H1 (cell line): ENCODE measurements at regions not wholly inside any gene's neighbourhood (a gene's known extent, or its start where the extent isn't known, plus 50 kb on each side); places are given as distances from the start of the nearest gene placed in this dataset.

Experiments used
- CTCF ChIA-PET: fragments of 300-600 bp; sonication (Branson Sonifier 250); formaldehyde crosslinking; loops from one replicate; lab custom pipeline; 2021; ENCODE audit not compliant: partially characterized antibody; lab: Charles Lee
- POLR2A ChIA-PET: fragments of 300-600 bp; sonication (Branson Sonifier 250); formaldehyde crosslinking; loops from one replicate; lab custom pipeline; 2021; ENCODE audit warnings: inconsistent platforms; ENCODE audit not compliant: partially characterized antibody; lab: Charles Lee
- DNase-seq, 2 experiments: peaks; one replicate each; pipeline versions ENCODE4 v3.0.0 to v3.0.0-alpha.2; 2010 to 2022; ENCODE audit warnings: low spot score in 2 of 2, low read depth in 1 of 2, mixed read lengths in 1 of 2
- FAIRE-seq: peaks from 2 replicates; lab custom pipeline; 2011; peaks lifted over from hg19 to GRCh38; lab: Jason Lieb, UNC
- H2AFZ ChIP-seq: 2 replicates; pipeline ENCODE4 v1.8.1; 2012; ENCODE audit warnings: low read length, inconsistent platforms
- H2AK5ac ChIP-seq: 2 replicates; pipeline ENCODE4 v1.6.1; 2013; ENCODE audit warnings: low read depth, low read length
- H2BK120ac ChIP-seq: replicated peaks from 2 replicates; pipeline ENCODE3; 2013; ENCODE audit warnings: low read depth, low read length, inconsistent platforms
- H2BK12ac ChIP-seq: 2 replicates; pipeline ENCODE4 v1.6.1; 2013; ENCODE audit warnings: low read depth, low read length
- H2BK15ac ChIP-seq: 2 replicates; pipeline ENCODE4 v1.6.1; 2013; ENCODE audit warnings: low read length
- H2BK20ac ChIP-seq: 2 replicates; pipeline ENCODE4 v1.6.1; 2013; ENCODE audit warnings: low read length
- H2BK5ac ChIP-seq: 2 replicates; pipeline ENCODE4 v1.6.1; 2013; ENCODE audit warnings: low read depth, low read length
- H3K14ac ChIP-seq: 2 replicates; pipeline ENCODE4 v1.6.1; 2013; ENCODE audit warnings: inconsistent platforms; ENCODE audit not compliant: insufficient read length
- H3K18ac ChIP-seq: 2 replicates; pipeline ENCODE4 v1.6.1; 2013; ENCODE audit warnings: low read length; ENCODE audit errors: extremely low read depth
- H3K23ac ChIP-seq: 2 replicates; pipeline ENCODE4 v1.6.1; 2013; ENCODE audit warnings: inconsistent platforms; ENCODE audit not compliant: insufficient read length
- H3K23me2 ChIP-seq: 2 replicates; pipeline ENCODE4 v1.6.1; 2013; ENCODE audit warnings: low read depth, low read length
- H3K27ac ChIP-seq: 2 replicates; pipeline ENCODE4 v1.6.1; 2011; ENCODE audit warnings: low read depth, low read length, inconsistent platforms
- H3K27me3 ChIP-seq, 4 experiments: replicated peaks in 1 of 4; 1 replicate in 1 of 4; 2 replicates in 3 of 4; pipeline versions ENCODE4 v1.6.1 to v1.8.1; 2011 to 2013; ENCODE audit warnings: low read length in 3 of 4, mild to moderate bottlenecking in 3 of 4, inconsistent platforms in 2 of 4, mixed read lengths in 2 of 4, moderate library complexity in 1 of 4; ENCODE audit not compliant: control insufficient read depth in 3 of 4, insufficient read depth in 3 of 4; ENCODE audit errors: extremely low read depth in 1 of 4
- H3K36me3 ChIP-seq, 4 experiments: 2 replicates each; pipeline versions ENCODE4 v1.6.1 to v1.8.1; 2011 to 2013; ENCODE audit warnings: mild to moderate bottlenecking in 4 of 4, low read length in 3 of 4, moderate library complexity in 2 of 4, control low read depth in 1 of 4, inconsistent platforms in 1 of 4; ENCODE audit not compliant: insufficient read depth in 4 of 4, control insufficient read depth in 2 of 4
- H3K4ac ChIP-seq: replicated peaks from 2 replicates; pipeline ENCODE3; 2013; ENCODE audit warnings: low read length, low read depth, mixed read lengths, inconsistent platforms; ENCODE audit not compliant: insufficient read length
- H3K4me1 ChIP-seq, 4 experiments: replicated peaks in 1 of 4; 1 replicate in 1 of 4; 2 replicates in 3 of 4; pipeline versions ENCODE4 v1.6.1 to v1.8.1; 2011 to 2013; ENCODE audit warnings: low read length in 3 of 4, inconsistent platforms in 2 of 4, mixed read lengths in 1 of 4; ENCODE audit not compliant: insufficient read depth in 4 of 4, control insufficient read depth in 3 of 4
- H3K4me2 ChIP-seq, 2 experiments: 2 replicates each; pipeline versions ENCODE4 v1.6.1 to v1.8.1; 2011 to 2013; ENCODE audit warnings: low read depth in 2 of 2, low read length in 2 of 2, control low read depth in 1 of 2, inconsistent platforms in 1 of 2, mild to moderate bottlenecking in 1 of 2; ENCODE audit not compliant: insufficient read depth in 1 of 2
- H3K4me3 ChIP-seq, 4 experiments: fragments of 200-600, 300-600 bp in 1 of 4; sonication (generic), shearing (Covaris generic), sonication (Bioruptor Twin) in 1 of 4; 2 replicates each; pipeline versions ENCODE4 v1.5.1 to v1.8.1; 2011 to 2016; ENCODE audit warnings: low read length in 4 of 4, low read depth in 3 of 4, control low read depth in 2 of 4, inconsistent platforms in 2 of 4, mild to moderate bottlenecking in 2 of 4, mixed read lengths in 1 of 4, moderate library complexity in 1 of 4; ENCODE audit not compliant: insufficient read depth in 2 of 4; ENCODE audit errors: extremely low read depth in 1 of 4
- H3K56ac ChIP-seq: replicated peaks from 2 replicates; pipeline ENCODE3; 2013; ENCODE audit warnings: low read depth, mild to moderate bottlenecking, mixed read lengths, low read length, inconsistent platforms; ENCODE audit not compliant: insufficient read length
- H3K79me1 ChIP-seq: 2 replicates; pipeline ENCODE4 v1.6.1; 2013; ENCODE audit warnings: low read depth, low read length, control low read depth
- H3K79me2 ChIP-seq, 2 experiments: 2 replicates each; pipeline versions ENCODE4 v1.6.1 to v1.8.1; 2012 to 2013; ENCODE audit warnings: low read length in 2 of 2, mild to moderate bottlenecking in 2 of 2, inconsistent platforms in 1 of 2; ENCODE audit not compliant: insufficient read depth in 2 of 2, control insufficient read depth in 1 of 2
- H3K9ac ChIP-seq, 4 experiments: replicated peaks in 1 of 4; 1 replicate in 1 of 4; 2 replicates in 3 of 4; pipeline versions ENCODE4 v1.6.1 to v1.8.1; 2011 to 2013; ENCODE audit warnings: low read depth in 3 of 4, low read length in 3 of 4, control low read depth in 2 of 4, mild to moderate bottlenecking in 2 of 4, moderate library complexity in 2 of 4, inconsistent platforms in 1 of 4; ENCODE audit errors: extremely low read depth in 1 of 4
- H3K9me3 ChIP-seq, 2 experiments: 2 replicates each; pipeline versions ENCODE4 v1.6.1 to v1.8.1; 2012 to 2013; ENCODE audit warnings: mild to moderate bottlenecking in 2 of 2, moderate library complexity in 2 of 2, control low read depth in 1 of 2, inconsistent platforms in 1 of 2, low read depth in 1 of 2, low read length in 1 of 2, mixed read lengths in 1 of 2; ENCODE audit not compliant: insufficient read depth in 2 of 2
- H4K20me1 ChIP-seq, 2 experiments: replicated peaks in 1 of 2; 2 replicates each; pipeline versions ENCODE3 to v1.8.1; 2011 to 2013; ENCODE audit warnings: inconsistent platforms in 2 of 2, low read length in 2 of 2, mild to moderate bottlenecking in 1 of 2; ENCODE audit not compliant: insufficient read depth in 2 of 2, control insufficient read depth in 1 of 2
- H4K5ac ChIP-seq: 2 replicates; pipeline ENCODE4 v1.6.1; 2013; ENCODE audit warnings: low read length, low read depth, mixed read lengths, inconsistent platforms; ENCODE audit not compliant: insufficient read length
- H4K8ac ChIP-seq: 2 replicates; pipeline ENCODE4 v1.8.0; 2013; ENCODE audit warnings: mild to moderate bottlenecking, moderate library complexity, low read length, inconsistent platforms; ENCODE audit not compliant: insufficient read depth; ENCODE audit errors: extremely low read depth
- H4K91ac ChIP-seq: replicated peaks from 2 replicates; pipeline ENCODE3; 2013; ENCODE audit warnings: low read length, mixed read lengths, inconsistent platforms; ENCODE audit not compliant: insufficient read length
- ASH2L ChIP-seq: fragments of 200-600, 300-600 bp; sonication (generic); IDR thresholded peaks from one replicate; pipeline ENCODE4 v1.7.1; 2017; ENCODE audit warnings: low read length
- CBX5 ChIP-seq: fragments of 300-800, 300-1000 bp; sonication (generic); IDR thresholded peaks from 2 replicates; pipeline ENCODE4 v1.7.1; 2016; ENCODE audit warnings: antibody characterized with exemption, low read length, low read depth
- CEBPB ChIP-seq: IDR thresholded peaks from 2 replicates; pipeline ENCODE4 v1.6.1; 2012; ENCODE audit warnings: low read depth, low read length
- CREB1 ChIP-seq: IDR thresholded peaks from 2 replicates; pipeline ENCODE4 v1.6.1; 2012; ENCODE audit warnings: inconsistent platforms
- GTF2F1 ChIP-seq: IDR thresholded peaks from 2 replicates; pipeline ENCODE4 v1.6.1; 2012; ENCODE audit warnings: low read depth, low read length, improper control_type of control experiment, borderline replicate concordance
- JUN ChIP-seq: IDR thresholded peaks from 2 replicates; pipeline ENCODE4 v1.6.1; 2011; ENCODE audit warnings: low read depth, mild to moderate bottlenecking, improper control_type of control experiment, low read length
- PHF8 ChIP-seq: fragments of 200-600 bp; sonication (generic); conservative IDR thresholded peaks from 2 replicates; pipeline ENCODE4 v1.7.1; 2012; ENCODE audit warnings: low read depth, mild to moderate bottlenecking, inconsistent platforms, low read length, moderate library complexity
- POLR2A ChIP-seq, 2 experiments: IDR thresholded peaks; 1 replicate in 1 of 2; 2 replicates in 1 of 2; pipeline ENCODE4 v1.6.1; 2011; ENCODE audit warnings: low read depth in 2 of 2, low read length in 2 of 2, mild to moderate bottlenecking in 2 of 2; ENCODE audit errors: control extremely low read depth in 1 of 2
- RFX5 ChIP-seq: IDR thresholded peaks from 2 replicates; pipeline ENCODE4 v1.6.1; 2011; ENCODE audit warnings: low read depth, low read length, improper control_type of control experiment, borderline replicate concordance
- SRF ChIP-seq: IDR thresholded peaks from 2 replicates; pipeline ENCODE4 v1.6.1; 2011; ENCODE audit warnings: mild to moderate bottlenecking, low read depth, low read length, moderate library complexity
- WGBS, 2 experiments: shearing (Covaris generic) in 1 of 2; methylation state at CpG; one replicate each; pipeline versions ENCODE4 v1.1.6 to v1.1.7; 2013 to 2015; ENCODE audit warnings: low lambda C conversion rate in 2 of 2, mixed read lengths in 2 of 2, inconsistent platforms in 1 of 2, low coverage in 1 of 2, missing lambda C conversion rate in 1 of 2; ENCODE audit not compliant: insufficient replicate concordance in 2 of 2, insufficient coverage in 1 of 2, insufficient read length in 1 of 2; ENCODE audit errors: extremely low coverage in 1 of 2, missing lambda C conversion rate in 1 of 2; 5-methylcytosine and 5-hydroxymethylcytosine counted together
- TF ChIP-seq, protein P1 (sequence below): IDR thresholded peaks from 2 replicates; pipeline ENCODE4 v1.6.1; 2011; ENCODE audit warnings: low read length, improper control_type of control experiment
- TF ChIP-seq, protein P2 (sequence below): IDR thresholded peaks from 2 replicates; pipeline ENCODE4 v1.6.1; 2012; ENCODE audit warnings: inconsistent platforms

DNA sequence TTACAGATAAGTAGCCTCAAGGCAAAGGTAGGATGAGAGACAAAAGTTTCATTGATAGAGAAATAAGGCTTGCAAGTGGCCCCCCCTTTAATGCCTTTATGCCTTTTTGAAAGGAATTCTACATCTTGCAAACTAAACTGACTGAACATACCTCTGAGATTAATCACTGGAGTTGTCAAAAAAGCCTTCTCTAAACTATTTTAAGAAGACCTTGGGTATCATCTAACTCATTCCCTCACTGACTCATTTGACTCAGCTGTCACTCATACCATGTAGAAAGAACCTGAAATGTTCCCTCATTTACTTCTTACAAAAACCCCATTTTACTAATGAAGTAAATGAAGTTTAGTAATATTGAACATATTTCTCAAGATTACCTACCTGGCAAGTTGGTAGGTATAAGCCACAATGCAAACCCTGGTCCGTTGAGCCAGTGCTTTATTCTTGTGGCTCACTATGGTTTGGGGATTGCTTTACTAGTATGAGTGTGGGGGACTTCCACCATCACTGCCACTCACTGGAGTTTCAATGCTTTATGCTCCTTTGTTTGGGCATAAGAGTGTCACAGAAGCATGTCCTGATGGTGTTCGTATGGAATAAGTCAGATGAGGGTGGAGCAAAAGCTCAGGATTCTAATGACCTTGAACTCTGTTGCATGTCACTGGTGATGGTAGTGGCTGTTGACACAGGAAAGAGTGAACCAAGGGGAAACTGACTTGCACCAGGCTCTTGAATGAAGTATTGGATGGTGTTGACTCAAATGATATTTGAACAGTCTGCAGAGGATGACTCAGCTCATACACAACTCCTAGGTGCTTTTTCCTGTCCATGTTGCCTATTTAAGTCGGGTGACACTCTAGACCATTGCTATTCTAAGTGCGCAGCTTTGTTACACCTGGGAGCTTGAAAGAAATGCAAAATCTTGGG, 305.5 kb upstream of the EMCN start:
- Histone ChIP-seq H4K5ac (no peak overlapping the region), H2BK12ac (no peak overlapping the region), H2AFZ (no peak overlapping the region), H3K27ac (no peak overlapping the region), H4K8ac (no peak overlapping the region), H3K36me3 (no peaks in the 10 kb centered on the region), H3K56ac (no peak overlapping the region), H3K79me1 (no peaks in the 10 kb centered on the region), H2BK20ac (no peak overlapping the region), H3K4me1 (peaks cover 0 to 4% (median 0%) of the 10 kb centered on the region in 4 experiments; a peak in 2 of 7 replicates), H3K4ac (no peak overlapping the region), H3K18ac (no peak overlapping the region), H3K9ac (no peak overlapping the region), H3K4me3 (no peak overlapping the region), H3K27me3 (no peaks in the 10 kb centered on the region), H3K23ac (no peak overlapping the region), H3K9me3 (no peaks in the 10 kb centered on the region), H4K91ac (no peak overlapping the region), H3K4me2 (no peak overlapping the region), H2BK5ac (no peak overlapping the region), H3K79me2 (no peaks in the 10 kb centered on the region), H3K23me2 (no peaks in the 10 kb centered on the region), H2BK120ac (no peak overlapping the region), H3K14ac (no peak overlapping the region), H2AK5ac (no peak overlapping the region), H2BK15ac (no peak overlapping the region), H4K20me1 (no peaks in the 10 kb centered on the region)
- ChIA-PET CTCF (interaction anchor here (1.6 kb wide), 1 partner anchor 17 kb away, joined by 6 read pairs; no protein-coding TSS in a partner anchor), POLR2A (no interaction called here)
- DNase-seq (no peak), FAIRE-seq (no peak)
- 86% methylated on average over 4 of the region's 4 CpGs; no CpG with 5 or more reads in 1 of the 2 experiments for WGBS, 2 experiments
- TF ChIP-seq CREB1 = no peak
- TF ChIP-seq CEBPB = no peak
- no peak for TF ChIP-seq PHF8
- TF ChIP-seq JUN = no peak
- TF ChIP-seq GTF2F1 = no peak
- no peak for TF ChIP-seq POLR2A (IDR thresholded peaks at IDR 0.05; ENCODE audit: control extremely low read depth in 1 of 2, low read depth in 2 of 2, low read length in 2 of 2)
- no peak for TF ChIP-seq SRF
- no peak for TF ChIP-seq RFX5
- TF ChIP-seq, protein P1, sequence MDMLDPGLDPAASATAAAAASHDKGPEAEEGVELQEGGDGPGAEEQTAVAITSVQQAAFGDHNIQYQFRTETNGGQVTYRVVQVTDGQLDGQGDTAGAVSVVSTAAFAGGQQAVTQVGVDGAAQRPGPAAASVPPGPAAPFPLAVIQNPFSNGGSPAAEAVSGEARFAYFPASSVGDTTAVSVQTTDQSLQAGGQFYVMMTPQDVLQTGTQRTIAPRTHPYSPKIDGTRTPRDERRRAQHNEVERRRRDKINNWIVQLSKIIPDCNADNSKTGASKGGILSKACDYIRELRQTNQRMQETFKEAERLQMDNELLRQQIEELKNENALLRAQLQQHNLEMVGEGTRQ = no peak
- TF ChIP-seq ASH2L = no peak
- no peak for TF ChIP-seq CBX5
- TF ChIP-seq, protein P2, sequence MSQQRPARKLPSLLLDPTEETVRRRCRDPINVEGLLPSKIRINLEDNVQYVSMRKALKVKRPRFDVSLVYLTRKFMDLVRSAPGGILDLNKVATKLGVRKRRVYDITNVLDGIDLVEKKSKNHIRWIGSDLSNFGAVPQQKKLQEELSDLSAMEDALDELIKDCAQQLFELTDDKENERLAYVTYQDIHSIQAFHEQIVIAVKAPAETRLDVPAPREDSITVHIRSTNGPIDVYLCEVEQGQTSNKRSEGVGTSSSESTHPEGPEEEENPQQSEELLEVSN = no peak
